SK-N-DZ (cell line): ENCODE measurements at regions not wholly inside any gene's neighbourhood (a gene's known extent, or its start where the extent isn't known, plus 50 kb on each side); places are given as distances from the start of the nearest gene placed in this dataset.

Experiments used
- DNase-seq: peaks from one replicate; pipeline ENCODE4 v3.0.0-alpha.2; 2015; ENCODE audit warnings: low spot score

GRCh38 chr11:32265911-32266310, 169.4 kb downstream of the WT1 start:
- DNase-seq, result no peak

GRCh38 chr11:32266601-32267000, 168.7 kb downstream of the WT1 start:
- no peak for DNase-seq

- DNase-seq, result no peak
Observed at GRCh38 chr11:32267679-32268187, 167.6 kb downstream of the WT1 start.

GRCh38 chr11:32273931-32274330, 161.4 kb downstream of the WT1 start:
- DNase-seq, result no peak

- no peak for DNase-seq
Observed at GRCh38 chr11:32279672-32280071, 155.7 kb downstream of the WT1 start.

GRCh38 chr11:32280339-32280738, 155.0 kb downstream of the WT1 start:
- DNase-seq, result no peak

GRCh38 chr11:32288276-32288675, 147.1 kb downstream of the WT1 start:
- no peak for DNase-seq

GRCh38 chr11:32289701-32290100, 145.6 kb downstream of the WT1 start:
- DNase-seq, result no peak

GRCh38 chr11:32290783-32291182, 144.6 kb downstream of the WT1 start:
- DNase-seq, result no peak

GRCh38 chr11:32297611-32298011, 137.7 kb downstream of the WT1 start:
- DNase-seq, result peak; percentile 13

GRCh38 chr11:32302826-32303225, 132.5 kb downstream of the WT1 start:
- DNase-seq, result no peak

GRCh38 chr11:32304521-32304920, 130.8 kb downstream of the WT1 start:
- DNase-seq, result no peak

- no peak for DNase-seq
Observed at GRCh38 chr11:32305460-32305859, 129.9 kb downstream of the WT1 start.

GRCh38 chr11:32307471-32307870, 127.9 kb downstream of the WT1 start:
- no peak for DNase-seq

GRCh38 chr11:32307913-32308312, 127.4 kb downstream of the WT1 start:
- no peak for DNase-seq

- no peak for DNase-seq
Observed at GRCh38 chr11:32309530-32310213, 125.7 kb downstream of the WT1 start.

- DNase-seq, result no peak
Observed at GRCh38 chr11:32310214-32310601, 125.1 kb downstream of the WT1 start.

- no peak for DNase-seq
Observed at GRCh38 chr11:32311346-32312065, 123.8 kb downstream of the WT1 start.

GRCh38 chr11:32312206-32312817, 123.0 kb downstream of the WT1 start:
- no peak for DNase-seq

GRCh38 chr11:32312865-32313403, 122.4 kb downstream of the WT1 start:
- peak; percentile 25 for DNase-seq

- no peak for DNase-seq
Observed at GRCh38 chr11:32313477-32313876, 121.9 kb downstream of the WT1 start.

- DNase-seq, result no peak
Observed at GRCh38 chr11:32315121-32315520, 120.2 kb downstream of the WT1 start.
